ENCODE measurements at regions not wholly inside any gene's neighbourhood (a gene's known extent, or its start where the extent isn't known, plus 50 kb on each side); places are given as distances from the start of the nearest gene placed in this dataset.

DNA sequence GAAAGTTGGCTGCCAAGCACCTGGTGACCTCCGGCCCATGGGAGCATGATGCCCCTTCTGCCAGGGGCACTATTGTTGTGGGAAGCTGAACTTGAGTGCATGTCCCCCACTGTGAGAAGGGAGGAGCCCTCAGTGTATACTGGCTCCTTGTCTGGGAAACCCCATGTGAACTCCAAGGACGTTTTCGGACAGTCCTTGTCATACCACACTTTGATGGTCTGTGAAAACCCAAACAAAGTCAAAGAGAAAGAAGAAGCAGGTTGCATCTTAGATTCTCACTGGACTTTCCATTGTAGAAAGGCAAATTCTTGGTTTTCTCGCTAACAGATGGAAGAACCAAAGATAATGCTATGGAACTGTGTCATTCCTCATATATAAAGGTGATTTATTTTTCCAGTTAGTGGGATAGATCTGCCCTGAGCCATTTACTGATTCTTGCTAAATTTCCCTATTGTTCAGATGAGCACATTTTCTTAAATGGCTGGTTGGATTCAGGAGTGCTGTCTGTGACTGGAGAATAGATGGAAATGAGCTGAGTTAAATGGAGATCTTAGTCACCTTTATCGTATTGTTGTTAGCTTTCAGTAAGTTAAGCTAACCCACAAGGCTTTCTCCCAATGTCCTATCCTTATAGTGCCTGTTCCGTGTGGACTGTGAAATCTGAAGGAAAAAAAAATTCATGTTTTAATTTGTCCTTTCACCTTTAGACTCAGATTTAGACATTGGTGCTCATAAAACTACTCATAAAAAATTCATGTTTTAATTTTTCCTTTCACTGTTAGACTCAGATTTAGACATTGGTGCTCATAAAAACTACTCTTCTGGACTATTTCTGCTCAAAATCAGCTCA lies 166.6 kb downstream of the ACTR3 start:
- ChIA-PET CTCF (no interaction called here), POLR2A (no interaction called here)
- no peak overlapping the region for H3K27ac ChIP-seq (ENCODE audit: extremely low read depth, low read depth, low read length)
- no peaks in the 10 kb centered on the region for H3K9me3 ChIP-seq (ENCODE audit: control insufficient read depth, insufficient read depth, low read depth, low read length)
- H3K36me3 ChIP-seq (ENCODE audit: control insufficient read depth in 2 of 2, insufficient read depth in 1 of 2, low read length in 2 of 2), result no peaks in the 10 kb centered on the region
- no peak overlapping the region for H3K4me3 ChIP-seq (ENCODE audit: low read depth, low read length)
- no peaks in the 10 kb centered on the region for H3K4me1 ChIP-seq (ENCODE audit: control insufficient read depth, insufficient read depth, low read length)
- TF ChIP-seq BCL11A (tag by site-specific recombination; IDR thresholded peaks at IDR 0.05; ENCODE audit: low read depth), result no peak
- no peak for TF ChIP-seq ZNF132 (tag by site-specific recombination; IDR thresholded peaks at IDR 0.05; ENCODE audit: borderline replicate concordance)
- TF ChIP-seq, protein P1, sequence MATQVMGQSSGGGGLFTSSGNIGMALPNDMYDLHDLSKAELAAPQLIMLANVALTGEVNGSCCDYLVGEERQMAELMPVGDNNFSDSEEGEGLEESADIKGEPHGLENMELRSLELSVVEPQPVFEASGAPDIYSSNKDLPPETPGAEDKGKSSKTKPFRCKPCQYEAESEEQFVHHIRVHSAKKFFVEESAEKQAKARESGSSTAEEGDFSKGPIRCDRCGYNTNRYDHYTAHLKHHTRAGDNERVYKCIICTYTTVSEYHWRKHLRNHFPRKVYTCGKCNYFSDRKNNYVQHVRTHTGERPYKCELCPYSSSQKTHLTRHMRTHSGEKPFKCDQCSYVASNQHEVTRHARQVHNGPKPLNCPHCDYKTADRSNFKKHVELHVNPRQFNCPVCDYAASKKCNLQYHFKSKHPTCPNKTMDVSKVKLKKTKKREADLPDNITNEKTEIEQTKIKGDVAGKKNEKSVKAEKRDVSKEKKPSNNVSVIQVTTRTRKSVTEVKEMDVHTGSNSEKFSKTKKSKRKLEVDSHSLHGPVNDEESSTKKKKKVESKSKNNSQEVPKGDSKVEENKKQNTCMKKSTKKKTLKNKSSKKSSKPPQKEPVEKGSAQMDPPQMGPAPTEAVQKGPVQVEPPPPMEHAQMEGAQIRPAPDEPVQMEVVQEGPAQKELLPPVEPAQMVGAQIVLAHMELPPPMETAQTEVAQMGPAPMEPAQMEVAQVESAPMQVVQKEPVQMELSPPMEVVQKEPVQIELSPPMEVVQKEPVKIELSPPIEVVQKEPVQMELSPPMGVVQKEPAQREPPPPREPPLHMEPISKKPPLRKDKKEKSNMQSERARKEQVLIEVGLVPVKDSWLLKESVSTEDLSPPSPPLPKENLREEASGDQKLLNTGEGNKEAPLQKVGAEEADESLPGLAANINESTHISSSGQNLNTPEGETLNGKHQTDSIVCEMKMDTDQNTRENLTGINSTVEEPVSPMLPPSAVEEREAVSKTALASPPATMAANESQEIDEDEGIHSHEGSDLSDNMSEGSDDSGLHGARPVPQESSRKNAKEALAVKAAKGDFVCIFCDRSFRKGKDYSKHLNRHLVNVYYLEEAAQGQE (tag by site-specific recombination; IDR thresholded peaks at IDR 0.05), result no peak
- no peak for TF ChIP-seq ZNF138 (tag by site-specific recombination; IDR thresholded peaks at IDR 0.05; ENCODE audit: borderline replicate concordance)
- TF ChIP-seq ZNF701 (tag by site-specific recombination; IDR thresholded peaks at IDR 0.05), result no peak
- TF ChIP-seq ZNF19 (tag by site-specific recombination; IDR thresholded peaks at IDR 0.05; ENCODE audit: low read depth), result no peak
- TF ChIP-seq ZSCAN23 (tag by site-specific recombination; IDR thresholded peaks at IDR 0.05), result no peak
- TF ChIP-seq RBAK (tag by site-specific recombination; IDR thresholded peaks at IDR 0.05), result no peak
- TF ChIP-seq ZNF175 (tag by site-specific recombination; IDR thresholded peaks at IDR 0.05), result no peak
- TF ChIP-seq ZIC2 (tag by site-specific recombination; IDR thresholded peaks at IDR 0.05), result no peak
- no peak for TF ChIP-seq ZNF169 (tag by site-specific recombination; IDR thresholded peaks at IDR 0.05)
- TF ChIP-seq ZNF621 (tag by site-specific recombination; IDR thresholded peaks at IDR 0.05), result no peak
- TF ChIP-seq, protein P2, sequence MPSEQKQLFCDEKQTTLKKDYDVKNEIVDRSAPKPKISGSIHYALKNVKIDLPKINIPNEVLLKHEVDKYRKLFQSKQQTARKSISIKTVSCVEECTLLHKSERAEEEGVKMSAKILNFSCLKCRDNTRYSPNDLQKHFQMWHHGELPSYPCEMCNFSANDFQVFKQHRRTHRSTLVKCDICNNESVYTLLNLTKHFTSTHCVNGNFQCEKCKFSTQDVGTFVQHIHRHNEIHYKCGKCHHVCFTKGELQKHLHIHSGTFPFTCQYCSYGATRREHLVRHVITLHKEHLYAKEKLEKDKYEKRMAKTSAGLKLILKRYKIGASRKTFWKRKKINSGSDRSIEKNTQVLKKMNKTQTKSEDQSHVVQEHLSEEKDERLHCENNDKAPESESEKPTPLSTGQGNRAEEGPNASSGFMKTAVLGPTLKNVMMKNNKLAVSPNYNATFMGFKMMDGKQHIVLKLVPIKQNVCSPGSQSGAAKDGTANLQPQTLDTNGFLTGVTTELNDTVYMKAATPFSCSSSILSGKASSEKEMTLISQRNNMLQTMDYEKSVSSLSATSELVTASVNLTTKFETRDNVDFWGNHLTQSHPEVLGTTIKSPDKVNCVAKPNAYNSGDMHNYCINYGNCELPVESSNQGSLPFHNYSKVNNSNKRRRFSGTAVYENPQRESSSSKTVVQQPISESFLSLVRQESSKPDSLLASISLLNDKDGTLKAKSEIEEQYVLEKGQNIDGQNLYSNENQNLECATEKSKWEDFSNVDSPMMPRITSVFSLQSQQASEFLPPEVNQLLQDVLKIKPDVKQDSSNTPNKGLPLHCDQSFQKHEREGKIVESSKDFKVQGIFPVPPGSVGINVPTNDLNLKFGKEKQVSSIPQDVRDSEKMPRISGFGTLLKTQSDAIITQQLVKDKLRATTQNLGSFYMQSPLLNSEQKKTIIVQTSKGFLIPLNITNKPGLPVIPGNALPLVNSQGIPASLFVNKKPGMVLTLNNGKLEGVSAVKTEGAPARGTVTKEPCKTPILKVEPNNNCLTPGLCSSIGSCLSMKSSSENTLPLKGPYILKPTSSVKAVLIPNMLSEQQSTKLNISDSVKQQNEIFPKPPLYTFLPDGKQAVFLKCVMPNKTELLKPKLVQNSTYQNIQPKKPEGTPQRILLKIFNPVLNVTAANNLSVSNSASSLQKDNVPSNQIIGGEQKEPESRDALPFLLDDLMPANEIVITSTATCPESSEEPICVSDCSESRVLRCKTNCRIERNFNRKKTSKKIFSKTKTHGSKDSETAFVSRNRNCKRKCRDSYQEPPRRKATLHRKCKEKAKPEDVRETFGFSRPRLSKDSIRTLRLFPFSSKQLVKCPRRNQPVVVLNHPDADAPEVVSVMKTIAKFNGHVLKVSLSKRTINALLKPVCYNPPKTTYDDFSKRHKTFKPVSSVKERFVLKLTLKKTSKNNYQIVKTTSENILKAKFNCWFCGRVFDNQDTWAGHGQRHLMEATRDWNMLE (tag by site-specific recombination; conservative IDR thresholded peaks at IDR 0.05; ENCODE audit: low read depth), result no peak

DNA sequence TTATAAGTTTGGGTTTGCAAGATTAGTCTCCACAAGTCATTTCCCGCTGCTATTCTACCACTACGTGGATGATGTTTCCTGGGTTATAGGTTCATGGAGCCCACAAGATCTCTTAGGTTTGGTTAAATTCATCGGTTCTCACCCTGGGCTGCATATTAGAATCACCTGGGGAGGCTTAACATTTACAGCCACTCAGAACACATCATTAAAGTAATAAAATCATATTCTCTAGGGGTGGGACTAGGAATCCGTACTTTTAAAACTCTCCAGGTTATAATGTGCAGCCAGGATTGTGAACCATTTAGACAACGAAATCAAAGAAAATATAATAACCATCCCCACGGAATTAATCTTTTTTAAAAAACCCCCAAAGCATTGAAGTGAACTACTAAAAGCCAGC lies 167.7 kb downstream of the ACTR3 start:
- no peak overlapping the region for H3K27ac ChIP-seq (ENCODE audit: extremely low read depth, low read depth, low read length)
- ChIA-PET CTCF (no interaction called here), POLR2A (no interaction called here)
- no peaks in the 10 kb centered on the region for H3K9me3 ChIP-seq (ENCODE audit: control insufficient read depth, insufficient read depth, low read depth, low read length)
- H3K36me3 ChIP-seq (ENCODE audit: control insufficient read depth in 2 of 2, insufficient read depth in 1 of 2, low read length in 2 of 2), result no peaks in the 10 kb centered on the region
- no peak overlapping the region for H3K4me3 ChIP-seq (ENCODE audit: low read depth, low read length)
- H3K4me1 ChIP-seq (ENCODE audit: control insufficient read depth, insufficient read depth, low read length), result no peaks in the 10 kb centered on the region
- TF ChIP-seq KLF1 (tag by site-specific recombination; IDR thresholded peaks at IDR 0.05) (no peak), ZNF133 (tag by site-specific recombination; IDR thresholded peaks at IDR 0.05) (no peak), ZNF677 (tag by site-specific recombination; IDR thresholded peaks at IDR 0.05) (no peak), ZSCAN16 (tag by site-specific recombination; IDR thresholded peaks at IDR 0.05) (no peak), ZNF645 (tag by site-specific recombination; IDR thresholded peaks at IDR 0.05) (no peak), ZNF76 (tag by site-specific recombination; IDR thresholded peaks at IDR 0.05; ENCODE audit: borderline replicate concordance, low read depth) (no peak), ZSCAN30 (tag by site-specific recombination; IDR thresholded peaks at IDR 0.05) (no peak), ZNF155 (tag by site-specific recombination; IDR thresholded peaks at IDR 0.05) (no peak), ZNF560 (tag by site-specific recombination; IDR thresholded peaks at IDR 0.05; ENCODE audit: borderline replicate concordance) (no peak), OVOL3 (tag by site-specific recombination; IDR thresholded peaks at IDR 0.05) (no peak), ZNF148 (tag by site-specific recombination; IDR thresholded peaks at IDR 0.05; ENCODE audit: borderline replicate concordance) (no peak)

All from HEK293 (cell line).